PC-3 (cell line): ENCODE measurements at regions not wholly inside any gene's neighbourhood (a gene's known extent, or its start where the extent isn't known, plus 50 kb on each side); places are given as distances from the start of the nearest gene placed in this dataset.

Experiments
- EZH2 ChIP-seq: fragments of 300-600 bp; sonication (generic); IDR thresholded peaks from one replicate; pipeline ENCODE4 v1.6.1; 2017; ENCODE audit warnings: antibody characterized with exemption, mild to moderate bottlenecking, low read length; ENCODE audit not compliant: unreplicated experiment
- TF ChIP-seq, protein P1 (sequence below): fragments of 300-600 bp; sonication (generic); conservative IDR thresholded peaks from 2 replicates; pipeline ENCODE4 v1.5.1; 2017; ENCODE audit warnings: antibody characterized with exemption, low read depth, mild to moderate bottlenecking, low read length

DNA sequence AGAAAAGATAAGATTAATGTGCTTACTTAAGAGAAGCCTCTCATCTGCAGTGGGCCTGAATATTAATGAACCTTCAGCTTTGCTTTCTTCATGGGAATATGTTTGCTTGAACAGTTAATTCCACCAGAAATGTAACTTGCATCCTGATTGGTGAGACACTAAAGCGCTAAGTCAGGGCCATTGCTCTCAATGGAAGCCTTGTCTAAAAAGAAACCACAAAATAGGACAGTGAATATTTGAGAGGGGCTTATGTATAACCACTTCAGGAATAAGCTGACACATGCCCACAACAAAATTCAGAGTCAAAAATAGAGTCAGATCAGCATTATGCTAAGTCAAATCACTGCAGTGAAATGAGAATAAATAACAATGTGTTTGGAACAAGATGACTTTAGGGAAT lies 1125.8 kb downstream of the STIM2 start:
- no peak for TF ChIP-seq EZH2
- TF ChIP-seq, protein P1, sequence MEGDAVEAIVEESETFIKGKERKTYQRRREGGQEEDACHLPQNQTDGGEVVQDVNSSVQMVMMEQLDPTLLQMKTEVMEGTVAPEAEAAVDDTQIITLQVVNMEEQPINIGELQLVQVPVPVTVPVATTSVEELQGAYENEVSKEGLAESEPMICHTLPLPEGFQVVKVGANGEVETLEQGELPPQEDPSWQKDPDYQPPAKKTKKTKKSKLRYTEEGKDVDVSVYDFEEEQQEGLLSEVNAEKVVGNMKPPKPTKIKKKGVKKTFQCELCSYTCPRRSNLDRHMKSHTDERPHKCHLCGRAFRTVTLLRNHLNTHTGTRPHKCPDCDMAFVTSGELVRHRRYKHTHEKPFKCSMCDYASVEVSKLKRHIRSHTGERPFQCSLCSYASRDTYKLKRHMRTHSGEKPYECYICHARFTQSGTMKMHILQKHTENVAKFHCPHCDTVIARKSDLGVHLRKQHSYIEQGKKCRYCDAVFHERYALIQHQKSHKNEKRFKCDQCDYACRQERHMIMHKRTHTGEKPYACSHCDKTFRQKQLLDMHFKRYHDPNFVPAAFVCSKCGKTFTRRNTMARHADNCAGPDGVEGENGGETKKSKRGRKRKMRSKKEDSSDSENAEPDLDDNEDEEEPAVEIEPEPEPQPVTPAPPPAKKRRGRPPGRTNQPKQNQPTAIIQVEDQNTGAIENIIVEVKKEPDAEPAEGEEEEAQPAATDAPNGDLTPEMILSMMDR = no peak
